WTC11 (cell line): ENCODE measurements at regions not wholly inside any gene's neighbourhood (a gene's known extent, or its start where the extent isn't known, plus 50 kb on each side); places are given as distances from the start of the nearest gene placed in this dataset.

Experiments
- ATAC-seq: fragments of 200-7000 bp; cut with Tn5 transposase; 2 replicates; pipeline ENCODE4 v1.10.0; 2021; ENCODE audit warnings: mild to moderate bottlenecking, moderate library complexity
- CTCF ChIA-PET: fragments of 300-600 bp; sonication (Branson Sonifier 250); formaldehyde crosslinking; loops from one replicate; lab custom pipeline; 2021; ENCODE audit warnings: antibody characterized with exemption; lab: Charles Lee
- POLR2A ChIA-PET: fragments of 350-600 bp; sonication (Branson Sonifier 250); formaldehyde crosslinking; loops from one replicate; lab custom pipeline; 2021; ENCODE audit warnings: antibody characterized with exemption; lab: Charles Lee
- DNase-seq: peaks from one replicate; pipeline ENCODE4 v3.0.0; 2021; ENCODE audit warnings: low spot score
- H3K27ac Mint-ChIP-seq: 2 replicates; pipeline ENCODE4 v1.8.0; 2021; ENCODE audit warnings: mixed read lengths
- H3K27me3 Mint-ChIP-seq: 2 replicates; pipeline ENCODE4 v1.8.0; 2021; ENCODE audit warnings: low read depth, mild to moderate bottlenecking, moderate library complexity, mixed read lengths
- H3K36me3 Mint-ChIP-seq: 2 replicates; pipeline ENCODE4 v1.8.0; 2021; ENCODE audit warnings: mixed read lengths
- H3K4me1 Mint-ChIP-seq: 2 replicates; pipeline ENCODE4 v1.8.0; 2022; ENCODE audit warnings: mixed read lengths
- H3K4me3 Mint-ChIP-seq: 2 replicates; pipeline ENCODE4 v1.8.0; 2021; ENCODE audit warnings: mild to moderate bottlenecking, moderate library complexity, mixed read lengths
- H3K9me3 Mint-ChIP-seq: 2 replicates; pipeline ENCODE4 v1.8.0; 2021; ENCODE audit warnings: mixed read lengths
- FOXK1 ChIP-seq: sonication (generic); formaldehyde crosslinking; IDR thresholded peaks from 2 replicates; pipeline ENCODE4 v1.8.0; 2022; ENCODE audit warnings: mild to moderate bottlenecking, moderate library complexity, missing genetic modification reagents
- HMGA2 ChIP-seq: fragments of 250-450 bp; sonication (Bioruptor Pico); IDR thresholded peaks from 2 replicates; pipeline ENCODE4 v1.4.0; 2021; ENCODE audit warnings: mild to moderate bottlenecking, moderate library complexity
- NR1H2 ChIP-seq: sonication (generic); formaldehyde crosslinking; IDR thresholded peaks from 2 replicates; pipeline ENCODE4 v1.9.0; 2021; ENCODE audit warnings: mild to moderate bottlenecking, moderate library complexity, missing genetic modification reagents
- NR2C2 ChIP-seq: sonication (generic); formaldehyde crosslinking; IDR thresholded peaks from 2 replicates; pipeline ENCODE4 v1.8.0; 2022; ENCODE audit warnings: mild to moderate bottlenecking, missing genetic modification reagents
- NR3C1 ChIP-seq: sonication (generic); formaldehyde crosslinking; conservative IDR thresholded peaks from 2 replicates; pipeline ENCODE4 v1.8.1; 2023; ENCODE audit warnings: low read depth, mild to moderate bottlenecking, missing genetic modification reagents
- SMAD4 ChIP-seq: sonication (generic); formaldehyde crosslinking; IDR thresholded peaks from 2 replicates; pipeline ENCODE4 v1.8.0; 2022; ENCODE audit warnings: mild to moderate bottlenecking, missing genetic modification reagents
- TCF7 ChIP-seq: sonication (generic); formaldehyde crosslinking; IDR thresholded peaks from 2 replicates; pipeline ENCODE4 v1.8.0; 2022; ENCODE audit warnings: mild to moderate bottlenecking, low read depth, missing genetic modification reagents, moderate library complexity
- ZNF121 ChIP-seq: sonication (generic); formaldehyde crosslinking; IDR thresholded peaks from 2 replicates; pipeline ENCODE4 v1.8.0; 2023; ENCODE audit warnings: missing genetic modification reagents
- ZNF396 ChIP-seq: fragments of 250-450 bp; sonication (Bioruptor Pico); IDR thresholded peaks from 2 replicates; pipeline ENCODE4 v1.8.0; 2021; ENCODE audit warnings: mild to moderate bottlenecking, moderate library complexity, borderline replicate concordance
- ZNF532 ChIP-seq: fragments of 250-450 bp; sonication (Bioruptor Pico); IDR thresholded peaks from 2 replicates; pipeline ENCODE4 v1.9.0; 2021; ENCODE audit warnings: mild to moderate bottlenecking, borderline replicate concordance
- TF ChIP-seq, protein P1 (sequence below): sonication (generic); formaldehyde crosslinking; conservative IDR thresholded peaks from 2 replicates; pipeline ENCODE4 v1.8.1; 2023; ENCODE audit warnings: mild to moderate bottlenecking, low read depth, missing genetic modification reagents, moderate library complexity
- TF ChIP-seq, protein P2 (sequence below): sonication (generic); formaldehyde crosslinking; IDR thresholded peaks from 2 replicates; pipeline ENCODE4 v1.8.1; 2023; ENCODE audit warnings: mild to moderate bottlenecking, missing genetic modification reagents, moderate library complexity
- TF ChIP-seq, protein P3 (sequence below): sonication (generic); formaldehyde crosslinking; IDR thresholded peaks from 2 replicates; pipeline ENCODE4 v1.8.0; 2023; ENCODE audit warnings: mild to moderate bottlenecking, missing genetic modification reagents
- TF ChIP-seq, protein P4 (sequence below): sonication (generic); formaldehyde crosslinking; IDR thresholded peaks from 2 replicates; pipeline ENCODE4 v1.8.1; 2022; ENCODE audit warnings: mild to moderate bottlenecking, missing genetic modification reagents, moderate library complexity, borderline replicate concordance

DNA sequence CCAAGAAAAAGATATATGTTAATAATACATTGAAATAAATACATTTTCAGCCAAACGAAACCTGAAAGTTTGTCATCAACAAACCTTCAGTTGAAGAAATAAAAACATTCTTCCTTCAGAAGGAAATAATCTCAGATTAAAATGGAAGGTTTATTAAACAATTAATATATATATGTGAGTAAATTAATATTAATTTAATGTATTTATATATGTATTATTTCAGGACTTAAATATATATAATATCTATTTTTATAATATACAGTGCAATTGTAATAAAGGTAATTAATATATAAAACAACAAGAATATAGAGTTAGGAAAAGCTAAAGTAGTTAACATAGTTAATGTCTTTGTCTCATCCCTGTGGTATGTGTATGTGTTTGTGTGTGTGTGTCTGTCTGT lies 102.2 kb upstream of the CDC14C start:
- ATAC-seq (no peak), DNase-seq (no peak)
- POLR2A ChIA-PET: no interaction called here

GRCh38 chr7:48832303-48832845 lies 92.0 kb upstream of the CDC14C start:
- ChIA-PET CTCF (no interaction called here), POLR2A (no interaction called here)
- TF ChIP-seq ZNF532 (CRISPR knock-in tag) (no peak), FOXK1 (CRISPR knock-in tag) (no peak), NR1H2 (CRISPR knock-in tag) (no peak), ZNF121 (CRISPR knock-in tag) (no peak), NR2C2 (CRISPR knock-in tag) (no peak), ZNF396 (CRISPR knock-in tag) (no peak)
- TF ChIP-seq, protein P1, sequence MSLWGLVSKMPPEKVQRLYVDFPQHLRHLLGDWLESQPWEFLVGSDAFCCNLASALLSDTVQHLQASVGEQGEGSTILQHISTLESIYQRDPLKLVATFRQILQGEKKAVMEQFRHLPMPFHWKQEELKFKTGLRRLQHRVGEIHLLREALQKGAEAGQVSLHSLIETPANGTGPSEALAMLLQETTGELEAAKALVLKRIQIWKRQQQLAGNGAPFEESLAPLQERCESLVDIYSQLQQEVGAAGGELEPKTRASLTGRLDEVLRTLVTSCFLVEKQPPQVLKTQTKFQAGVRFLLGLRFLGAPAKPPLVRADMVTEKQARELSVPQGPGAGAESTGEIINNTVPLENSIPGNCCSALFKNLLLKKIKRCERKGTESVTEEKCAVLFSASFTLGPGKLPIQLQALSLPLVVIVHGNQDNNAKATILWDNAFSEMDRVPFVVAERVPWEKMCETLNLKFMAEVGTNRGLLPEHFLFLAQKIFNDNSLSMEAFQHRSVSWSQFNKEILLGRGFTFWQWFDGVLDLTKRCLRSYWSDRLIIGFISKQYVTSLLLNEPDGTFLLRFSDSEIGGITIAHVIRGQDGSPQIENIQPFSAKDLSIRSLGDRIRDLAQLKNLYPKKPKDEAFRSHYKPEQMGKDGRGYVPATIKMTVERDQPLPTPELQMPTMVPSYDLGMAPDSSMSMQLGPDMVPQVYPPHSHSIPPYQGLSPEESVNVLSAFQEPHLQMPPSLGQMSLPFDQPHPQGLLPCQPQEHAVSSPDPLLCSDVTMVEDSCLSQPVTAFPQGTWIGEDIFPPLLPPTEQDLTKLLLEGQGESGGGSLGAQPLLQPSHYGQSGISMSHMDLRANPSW (CRISPR knock-in tag): no peak
- TF ChIP-seq, protein P2, sequence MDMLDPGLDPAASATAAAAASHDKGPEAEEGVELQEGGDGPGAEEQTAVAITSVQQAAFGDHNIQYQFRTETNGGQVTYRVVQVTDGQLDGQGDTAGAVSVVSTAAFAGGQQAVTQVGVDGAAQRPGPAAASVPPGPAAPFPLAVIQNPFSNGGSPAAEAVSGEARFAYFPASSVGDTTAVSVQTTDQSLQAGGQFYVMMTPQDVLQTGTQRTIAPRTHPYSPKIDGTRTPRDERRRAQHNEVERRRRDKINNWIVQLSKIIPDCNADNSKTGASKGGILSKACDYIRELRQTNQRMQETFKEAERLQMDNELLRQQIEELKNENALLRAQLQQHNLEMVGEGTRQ (CRISPR knock-in tag): no peak
- TF ChIP-seq, protein P3, sequence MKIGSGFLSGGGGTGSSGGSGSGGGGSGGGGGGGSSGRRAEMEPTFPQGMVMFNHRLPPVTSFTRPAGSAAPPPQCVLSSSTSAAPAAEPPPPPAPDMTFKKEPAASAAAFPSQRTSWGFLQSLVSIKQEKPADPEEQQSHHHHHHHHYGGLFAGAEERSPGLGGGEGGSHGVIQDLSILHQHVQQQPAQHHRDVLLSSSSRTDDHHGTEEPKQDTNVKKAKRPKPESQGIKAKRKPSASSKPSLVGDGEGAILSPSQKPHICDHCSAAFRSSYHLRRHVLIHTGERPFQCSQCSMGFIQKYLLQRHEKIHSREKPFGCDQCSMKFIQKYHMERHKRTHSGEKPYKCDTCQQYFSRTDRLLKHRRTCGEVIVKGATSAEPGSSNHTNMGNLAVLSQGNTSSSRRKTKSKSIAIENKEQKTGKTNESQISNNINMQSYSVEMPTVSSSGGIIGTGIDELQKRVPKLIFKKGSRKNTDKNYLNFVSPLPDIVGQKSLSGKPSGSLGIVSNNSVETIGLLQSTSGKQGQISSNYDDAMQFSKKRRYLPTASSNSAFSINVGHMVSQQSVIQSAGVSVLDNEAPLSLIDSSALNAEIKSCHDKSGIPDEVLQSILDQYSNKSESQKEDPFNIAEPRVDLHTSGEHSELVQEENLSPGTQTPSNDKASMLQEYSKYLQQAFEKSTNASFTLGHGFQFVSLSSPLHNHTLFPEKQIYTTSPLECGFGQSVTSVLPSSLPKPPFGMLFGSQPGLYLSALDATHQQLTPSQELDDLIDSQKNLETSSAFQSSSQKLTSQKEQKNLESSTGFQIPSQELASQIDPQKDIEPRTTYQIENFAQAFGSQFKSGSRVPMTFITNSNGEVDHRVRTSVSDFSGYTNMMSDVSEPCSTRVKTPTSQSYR (CRISPR knock-in tag): no peak
- TF ChIP-seq, protein P4, sequence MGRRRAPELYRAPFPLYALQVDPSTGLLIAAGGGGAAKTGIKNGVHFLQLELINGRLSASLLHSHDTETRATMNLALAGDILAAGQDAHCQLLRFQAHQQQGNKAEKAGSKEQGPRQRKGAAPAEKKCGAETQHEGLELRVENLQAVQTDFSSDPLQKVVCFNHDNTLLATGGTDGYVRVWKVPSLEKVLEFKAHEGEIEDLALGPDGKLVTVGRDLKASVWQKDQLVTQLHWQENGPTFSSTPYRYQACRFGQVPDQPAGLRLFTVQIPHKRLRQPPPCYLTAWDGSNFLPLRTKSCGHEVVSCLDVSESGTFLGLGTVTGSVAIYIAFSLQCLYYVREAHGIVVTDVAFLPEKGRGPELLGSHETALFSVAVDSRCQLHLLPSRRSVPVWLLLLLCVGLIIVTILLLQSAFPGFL (CRISPR knock-in tag): no peak
- no peak for ATAC-seq
- no peak for DNase-seq
- Mint-ChIP-seq H3K27ac (no peak overlapping the region), H3K27me3 (no peaks in the 10 kb centered on the region), H3K36me3 (no peaks in the 10 kb centered on the region), H3K4me1 (no peaks in the 10 kb centered on the region), H3K9me3 (peaks cover 12% of the 10 kb centered on the region), H3K4me3 (no peak overlapping the region)

More for the DNA sequence above, 102.2 kb upstream of the CDC14C start:
- no peak overlapping the region for H3K4me3 Mint-ChIP-seq
- TF ChIP-seq HMGA2 (CRISPR knock-in tag) (peak; percentile 95), NR1H2 (CRISPR knock-in tag) (no peak), TCF7 (CRISPR knock-in tag) (no peak), SMAD4 (CRISPR knock-in tag) (no peak), NR3C1 (CRISPR knock-in tag) (no peak)
- H3K27me3 Mint-ChIP-seq: no peaks in the 10 kb centered on the region
- H3K9me3 Mint-ChIP-seq: no peaks in the 10 kb centered on the region
- H3K4me1 Mint-ChIP-seq: no peaks in the 10 kb centered on the region
- no peaks in the 10 kb centered on the region for H3K36me3 Mint-ChIP-seq
- no peak overlapping the region for H3K27ac Mint-ChIP-seq
- CTCF ChIA-PET: no interaction called here
